Epithelial cell of esophagus (primary cell): ENCODE measurements at regions not wholly inside any gene's neighbourhood (a gene's known extent, or its start where the extent isn't known, plus 50 kb on each side); places are given as distances from the start of the nearest gene placed in this dataset.
"Not testable (repeated sequence)": the region's sequence is repeated elsewhere in the genome, so short reads cannot be mapped to it uniquely, and the experiment has no call there.

Source experiments
- DNase-seq: peaks from one replicate; pipeline ENCODE4 v3.0.0; 2010; ENCODE audit warnings: low read depth
- H3K4me3 ChIP-seq: 2 replicates; pipeline ENCODE4 v1.5.1; 2011; ENCODE audit warnings: mild to moderate bottlenecking, low read length, control low read depth
- TF ChIP-seq, protein P1 (sequence below): IDR thresholded peaks from 2 replicates; pipeline ENCODE4 v1.5.1; 2011; ENCODE audit warnings: low read depth, mild to moderate bottlenecking, low read length, control low read depth, inconsistent platforms; ENCODE audit not compliant: insufficient read depth; ENCODE audit errors: missing control alignments

DNA sequence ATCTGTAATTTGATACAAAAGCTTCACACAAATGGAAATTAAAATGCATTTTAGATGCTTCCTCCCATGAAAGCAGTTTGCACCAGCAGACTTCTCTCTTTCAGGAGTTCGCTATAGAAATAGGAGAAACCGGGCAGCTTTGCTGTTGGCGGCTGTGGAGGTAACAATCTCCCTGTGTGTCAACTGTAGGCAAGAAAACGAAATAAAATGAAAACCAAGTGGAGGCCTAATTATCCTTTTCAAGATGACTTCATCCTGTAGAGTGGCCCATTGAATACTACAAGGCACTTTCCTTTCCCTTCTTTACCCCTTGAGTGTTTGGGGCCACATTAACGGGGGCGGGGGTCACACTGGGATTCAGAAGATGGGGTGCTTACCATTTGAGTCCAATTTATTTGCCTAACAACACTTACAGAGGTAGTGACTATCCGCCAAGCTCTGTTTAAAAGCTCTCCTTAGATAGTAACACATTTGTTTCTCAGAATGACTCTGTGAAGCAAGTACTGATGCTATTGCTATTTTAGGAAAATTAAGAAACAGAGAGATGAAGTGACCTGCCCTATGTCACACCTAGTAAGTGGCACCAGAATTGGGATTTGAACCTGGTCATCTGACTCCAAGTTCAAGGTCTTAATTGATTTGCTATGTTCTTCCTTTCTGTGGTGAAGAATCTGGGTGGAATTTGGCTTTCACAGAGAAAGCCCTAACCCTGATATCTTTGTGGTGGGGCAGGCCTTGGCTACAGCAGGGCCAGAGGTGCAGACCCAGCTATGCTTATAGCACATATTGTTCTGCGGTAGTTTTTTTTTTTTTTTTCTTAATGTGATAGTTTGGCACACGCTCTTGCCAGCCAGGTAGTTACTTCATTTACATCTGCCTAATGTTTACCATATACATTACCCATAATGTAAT is 125.5 kb upstream of the MPHOSPH6 start:
- DNase-seq = no peak
- no peak overlapping the region for H3K4me3 ChIP-seq
- TF ChIP-seq, protein P1, sequence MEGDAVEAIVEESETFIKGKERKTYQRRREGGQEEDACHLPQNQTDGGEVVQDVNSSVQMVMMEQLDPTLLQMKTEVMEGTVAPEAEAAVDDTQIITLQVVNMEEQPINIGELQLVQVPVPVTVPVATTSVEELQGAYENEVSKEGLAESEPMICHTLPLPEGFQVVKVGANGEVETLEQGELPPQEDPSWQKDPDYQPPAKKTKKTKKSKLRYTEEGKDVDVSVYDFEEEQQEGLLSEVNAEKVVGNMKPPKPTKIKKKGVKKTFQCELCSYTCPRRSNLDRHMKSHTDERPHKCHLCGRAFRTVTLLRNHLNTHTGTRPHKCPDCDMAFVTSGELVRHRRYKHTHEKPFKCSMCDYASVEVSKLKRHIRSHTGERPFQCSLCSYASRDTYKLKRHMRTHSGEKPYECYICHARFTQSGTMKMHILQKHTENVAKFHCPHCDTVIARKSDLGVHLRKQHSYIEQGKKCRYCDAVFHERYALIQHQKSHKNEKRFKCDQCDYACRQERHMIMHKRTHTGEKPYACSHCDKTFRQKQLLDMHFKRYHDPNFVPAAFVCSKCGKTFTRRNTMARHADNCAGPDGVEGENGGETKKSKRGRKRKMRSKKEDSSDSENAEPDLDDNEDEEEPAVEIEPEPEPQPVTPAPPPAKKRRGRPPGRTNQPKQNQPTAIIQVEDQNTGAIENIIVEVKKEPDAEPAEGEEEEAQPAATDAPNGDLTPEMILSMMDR = no peak

DNA sequence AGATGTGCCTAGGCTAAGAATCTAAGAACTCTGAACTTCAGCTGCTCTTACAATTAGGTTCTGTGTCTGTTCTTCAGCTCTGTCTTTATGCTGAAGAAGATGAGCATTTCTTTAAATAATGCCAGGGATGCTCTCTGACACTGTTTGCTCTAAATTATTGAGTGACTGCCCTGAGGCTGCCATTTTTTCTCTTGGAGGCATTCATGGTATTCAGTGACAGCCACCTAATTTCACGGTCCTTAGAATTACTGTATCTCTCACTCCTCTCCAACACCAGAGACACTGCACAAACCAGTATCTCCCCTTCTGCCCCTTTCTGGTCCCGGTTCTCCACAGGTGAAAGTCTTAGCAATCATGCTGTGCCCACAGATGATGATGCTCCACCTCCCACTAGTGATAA is 123.6 kb upstream of the MPHOSPH6 start:
- TF ChIP-seq, protein P1 = no peak
- DNase-seq = no peak
- no peak overlapping the region for H3K4me3 ChIP-seq

DNA sequence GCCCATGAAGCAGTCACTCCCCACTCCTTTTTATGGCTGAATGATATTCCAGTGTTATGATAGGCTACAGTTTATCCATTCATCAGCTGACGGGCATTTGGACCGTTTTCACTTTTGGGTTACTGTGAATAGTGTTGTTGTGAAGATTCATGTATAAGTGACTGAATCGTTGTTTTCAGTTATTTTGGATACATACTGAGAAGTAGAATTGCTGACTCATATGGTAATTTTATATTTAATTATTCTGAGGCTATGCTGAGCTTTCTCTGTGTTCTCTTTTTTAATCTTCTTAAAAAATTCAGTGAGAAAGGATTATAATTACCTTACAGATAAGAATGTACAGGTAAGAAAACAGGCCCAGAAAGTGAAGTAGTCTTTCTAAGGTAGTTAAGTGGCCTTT is 117.9 kb upstream of the MPHOSPH6 start:
- TF ChIP-seq, protein P1 = no peak
- H3K4me3 ChIP-seq = no peak overlapping the region
- no peak for DNase-seq

DNA sequence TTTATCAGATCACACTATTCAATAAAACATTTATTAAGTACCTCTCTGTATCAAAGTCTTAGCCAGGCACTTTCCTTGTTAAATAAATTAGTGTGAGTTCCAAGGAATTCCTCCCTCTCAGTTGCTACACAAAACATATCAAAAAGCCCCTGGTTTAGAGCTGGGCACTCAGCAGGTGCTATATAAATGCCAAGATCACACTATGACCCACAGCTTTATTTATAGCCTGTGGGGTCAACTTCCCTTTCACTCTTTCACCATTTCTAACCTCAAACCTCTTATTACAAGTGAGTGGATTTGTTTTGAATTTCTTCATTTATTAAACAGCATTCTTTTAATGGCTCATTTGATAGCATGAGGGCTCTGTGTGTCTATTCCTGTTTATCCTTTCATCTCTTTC is 112.6 kb upstream of the MPHOSPH6 start:
- TF ChIP-seq, protein P1 = no peak
- no peak overlapping the region for H3K4me3 ChIP-seq
- no peak for DNase-seq

DNA sequence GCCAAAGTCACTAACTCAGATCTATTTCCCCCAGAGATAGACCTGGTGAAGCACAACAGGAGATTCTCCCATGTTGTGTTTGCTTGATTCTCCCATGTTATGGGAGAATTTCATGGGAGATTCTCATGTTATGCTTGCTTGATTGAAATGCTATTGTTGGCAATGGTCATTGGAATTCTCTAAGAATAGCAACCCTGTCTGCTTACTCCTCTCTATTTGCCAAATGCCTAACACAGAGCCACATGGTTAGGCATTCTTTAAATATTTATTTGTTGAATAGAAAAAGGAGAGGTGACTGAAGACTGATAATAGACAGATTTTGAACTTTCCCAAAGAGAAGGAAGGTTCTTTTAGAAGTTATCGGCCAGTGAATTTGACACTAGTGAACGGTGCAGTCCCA is 111.5 kb upstream of the MPHOSPH6 start:
- H3K4me3 ChIP-seq = no peak overlapping the region
- DNase-seq = no peak
- TF ChIP-seq, protein P1 = no peak

DNA sequence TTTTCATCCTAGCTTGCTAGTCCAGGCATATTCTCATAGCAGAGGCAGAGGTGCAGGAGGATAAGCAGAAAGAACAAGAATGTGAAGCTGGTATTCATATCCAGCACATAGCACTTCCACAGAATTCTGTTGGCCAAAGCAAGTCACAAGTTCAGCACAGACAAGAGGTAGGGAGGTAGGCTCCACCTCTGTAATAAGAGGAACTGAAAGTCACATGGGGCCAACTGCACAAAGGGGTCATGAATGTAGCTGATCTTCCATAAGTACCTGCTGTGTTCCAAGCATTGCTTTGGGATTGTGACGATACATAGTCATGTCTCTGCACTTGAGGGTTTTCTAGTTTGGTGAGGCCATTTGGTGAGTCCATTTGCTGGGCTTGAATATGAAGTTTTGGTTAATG is 110.8 kb upstream of the MPHOSPH6 start:
- no peak overlapping the region for H3K4me3 ChIP-seq
- DNase-seq = no peak
- TF ChIP-seq, protein P1 = no peak

DNA sequence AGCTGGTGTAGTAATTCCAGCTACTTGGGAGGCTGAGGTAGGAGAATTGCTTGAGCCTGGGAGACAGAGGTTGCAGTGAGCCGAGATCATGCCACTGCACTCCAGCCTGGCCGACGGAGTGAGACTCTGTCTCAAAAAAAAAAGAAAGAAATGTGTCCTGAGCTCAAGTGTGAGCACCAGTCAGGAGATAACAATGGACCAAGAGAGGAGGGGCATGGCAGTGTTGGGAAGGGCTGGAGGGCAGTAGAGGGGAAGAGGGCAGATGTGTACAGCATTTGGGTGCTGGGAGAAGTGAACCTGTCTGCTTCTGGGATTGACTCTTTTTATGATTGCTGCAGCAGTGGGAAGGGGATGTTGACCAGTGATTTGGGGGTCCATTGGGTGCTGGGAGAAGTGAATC is 105.3 kb upstream of the MPHOSPH6 start:
- DNase-seq, H3K4me3 ChIP-seq: not testable (repeated sequence)
